PC-9 (cell line): ENCODE measurements at regions not wholly inside any gene's neighbourhood (a gene's known extent, or its start where the extent isn't known, plus 50 kb on each side); places are given as distances from the start of the nearest gene placed in this dataset.

ENCODE experiments used
- BruUV-seq: library from RNA; stranded (reverse); fragments of 400-500 nt; replicated peaks from 2 replicates; lab custom pipeline; 2021; lab: Mats Ljungman, UMichigan
- CTCF ChIA-PET: fragments of 300-600 bp; sonication (Branson Sonifier 250); formaldehyde crosslinking; loops from one replicate; lab custom pipeline; 2022; ENCODE audit warnings: antibody characterized with exemption; lab: Charles Lee
- POLR2A ChIA-PET: fragments of 300-600 bp; sonication (Branson Sonifier 250); formaldehyde crosslinking; loops from one replicate; lab custom pipeline; 2022; ENCODE audit warnings: antibody characterized with exemption; ENCODE audit not compliant: unreplicated experiment; lab: Charles Lee
- DNase-seq, 2 experiments: peaks; one replicate each; pipeline versions ENCODE4 v3.0.0 to v3.0.0-alpha.2; 2015 to 2022; ENCODE audit warnings: mixed read lengths in 1 of 2
- H2AFZ ChIP-seq: fragments of 200-600 bp; sonication (generic); 2 replicates; pipeline ENCODE4 v1.8.1; 2017; ENCODE audit warnings: antibody characterized with exemption
- H3F3A ChIP-seq: fragments of 200-600 bp; sonication (generic); 2 replicates; pipeline ENCODE4 v1.8.1; 2017; ENCODE audit warnings: antibody characterized with exemption, mild to moderate bottlenecking, low read depth; ENCODE audit not compliant: insufficient read depth
- H3K27ac ChIP-seq: fragments of 200-600 bp; sonication (generic); 2 replicates; pipeline ENCODE4 v1.6.1; 2016; ENCODE audit warnings: mixed run types
- H3K27me3 ChIP-seq: fragments of 200-600 bp; sonication (generic); 2 replicates; pipeline ENCODE4 v1.6.1; 2016; ENCODE audit warnings: low read depth, mixed run types; ENCODE audit not compliant: insufficient read depth
- H3K36me3 ChIP-seq: fragments of 200-600 bp; sonication (generic); 2 replicates; pipeline ENCODE4 v1.6.1; 2016; ENCODE audit warnings: low read depth, mixed run types
- H3K4me1 ChIP-seq: fragments of 200-600 bp; sonication (generic); replicated peaks from 2 replicates; pipeline ENCODE4 v1.6.1; 2016; ENCODE audit warnings: mixed run types; ENCODE audit not compliant: insufficient read depth
- H3K4me2 ChIP-seq: fragments of 200-600 bp; sonication (generic); 2 replicates; pipeline ENCODE4 v1.6.1; 2017; ENCODE audit warnings: mixed run types
- H3K4me3 ChIP-seq: fragments of 200-600 bp; sonication (generic); 2 replicates; pipeline ENCODE4 v1.6.1; 2016; ENCODE audit warnings: mixed run types
- H3K79me2 ChIP-seq: fragments of 200-600 bp; sonication (generic); 2 replicates; pipeline ENCODE4 v1.6.1; 2017; ENCODE audit warnings: low read depth, mixed run types
- H3K9me2 ChIP-seq: fragments of 200-600 bp; sonication (generic); 2 replicates; pipeline ENCODE4 v1.8.1; 2017; ENCODE audit warnings: mild to moderate bottlenecking; ENCODE audit not compliant: insufficient read depth
- H3K9me3 ChIP-seq: fragments of 200-600 bp; sonication (generic); 2 replicates; pipeline ENCODE4 v1.8.1; 2016; ENCODE audit warnings: low read depth; ENCODE audit not compliant: insufficient read depth
- H4K20me1 ChIP-seq: fragments of 200-600 bp; sonication (generic); 2 replicates; pipeline ENCODE4 v1.8.1; 2017; ENCODE audit not compliant: insufficient read depth
- EZH2 ChIP-seq: fragments of 200-600 bp; sonication (generic); IDR thresholded peaks from 2 replicates; pipeline ENCODE4 v1.8.0; 2017; ENCODE audit warnings: antibody characterized with exemption, low read depth
- intact Hi-C: fragments of 100-400 bp; cut with micrococcal nuclease; formaldehyde crosslinking; loops from one replicate; pipeline ENCODE4 v1.10.0; 2022; ENCODE audit not compliant: unreplicated experiment
- TF ChIP-seq, protein P1 (sequence below): fragments of 200-600 bp; sonication (generic); conservative IDR thresholded peaks from 2 replicates; pipeline ENCODE4 v1.6.1; 2017; ENCODE audit warnings: mixed run types, antibody characterized with exemption, mild to moderate bottlenecking, moderate library complexity

DNA sequence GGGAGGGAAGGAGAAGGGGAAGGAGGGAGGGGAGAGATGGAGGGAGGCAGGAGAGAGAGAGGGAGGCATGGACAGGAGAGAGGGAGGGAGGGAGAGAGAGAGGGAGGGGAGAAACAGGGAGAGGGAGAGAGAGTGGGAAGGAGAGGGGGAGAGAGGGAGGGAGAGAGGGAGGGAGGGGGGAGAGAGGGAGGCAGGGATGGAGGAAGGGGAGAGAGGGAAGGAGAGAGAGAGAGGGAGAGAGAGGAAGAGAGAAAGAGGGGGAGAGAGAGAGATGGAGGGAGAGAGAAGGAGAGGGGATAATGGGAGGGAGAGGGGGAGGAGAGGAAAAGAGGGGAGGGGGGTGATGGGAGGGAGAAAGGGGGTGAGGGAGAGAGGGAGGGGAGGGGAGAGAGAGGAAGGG, 86.8 kb upstream of the VSTM2B start:
- no peaks in the 10 kb centered on the region for H4K20me1 ChIP-seq
- no peak overlapping the region for H2AFZ ChIP-seq
- no peaks in the 10 kb centered on the region for H3K9me3 ChIP-seq
- no TSS peak for BruUV-seq
- no peaks in the 10 kb centered on the region for H3F3A ChIP-seq
- no peak overlapping the region for H3K27ac ChIP-seq
- no peaks in the 10 kb centered on the region for H3K4me1 ChIP-seq
- no peak for TF ChIP-seq EZH2
- TF ChIP-seq, protein P1, sequence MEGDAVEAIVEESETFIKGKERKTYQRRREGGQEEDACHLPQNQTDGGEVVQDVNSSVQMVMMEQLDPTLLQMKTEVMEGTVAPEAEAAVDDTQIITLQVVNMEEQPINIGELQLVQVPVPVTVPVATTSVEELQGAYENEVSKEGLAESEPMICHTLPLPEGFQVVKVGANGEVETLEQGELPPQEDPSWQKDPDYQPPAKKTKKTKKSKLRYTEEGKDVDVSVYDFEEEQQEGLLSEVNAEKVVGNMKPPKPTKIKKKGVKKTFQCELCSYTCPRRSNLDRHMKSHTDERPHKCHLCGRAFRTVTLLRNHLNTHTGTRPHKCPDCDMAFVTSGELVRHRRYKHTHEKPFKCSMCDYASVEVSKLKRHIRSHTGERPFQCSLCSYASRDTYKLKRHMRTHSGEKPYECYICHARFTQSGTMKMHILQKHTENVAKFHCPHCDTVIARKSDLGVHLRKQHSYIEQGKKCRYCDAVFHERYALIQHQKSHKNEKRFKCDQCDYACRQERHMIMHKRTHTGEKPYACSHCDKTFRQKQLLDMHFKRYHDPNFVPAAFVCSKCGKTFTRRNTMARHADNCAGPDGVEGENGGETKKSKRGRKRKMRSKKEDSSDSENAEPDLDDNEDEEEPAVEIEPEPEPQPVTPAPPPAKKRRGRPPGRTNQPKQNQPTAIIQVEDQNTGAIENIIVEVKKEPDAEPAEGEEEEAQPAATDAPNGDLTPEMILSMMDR, result no peak
- no peak for DNase-seq
- ChIA-PET CTCF (no interaction called here), POLR2A (no interaction called here)
- intact Hi-C loops, result no loop called here
- H3K9me2 ChIP-seq, result no peaks in the 10 kb centered on the region
- peaks cover 71% of the 10 kb centered on the region for H3K27me3 ChIP-seq
- H3K4me3 ChIP-seq, result no peak overlapping the region
- H3K36me3 ChIP-seq, result no peaks in the 10 kb centered on the region
- H3K4me2 ChIP-seq, result no peak overlapping the region
- H3K79me2 ChIP-seq, result no peaks in the 10 kb centered on the region

DNA sequence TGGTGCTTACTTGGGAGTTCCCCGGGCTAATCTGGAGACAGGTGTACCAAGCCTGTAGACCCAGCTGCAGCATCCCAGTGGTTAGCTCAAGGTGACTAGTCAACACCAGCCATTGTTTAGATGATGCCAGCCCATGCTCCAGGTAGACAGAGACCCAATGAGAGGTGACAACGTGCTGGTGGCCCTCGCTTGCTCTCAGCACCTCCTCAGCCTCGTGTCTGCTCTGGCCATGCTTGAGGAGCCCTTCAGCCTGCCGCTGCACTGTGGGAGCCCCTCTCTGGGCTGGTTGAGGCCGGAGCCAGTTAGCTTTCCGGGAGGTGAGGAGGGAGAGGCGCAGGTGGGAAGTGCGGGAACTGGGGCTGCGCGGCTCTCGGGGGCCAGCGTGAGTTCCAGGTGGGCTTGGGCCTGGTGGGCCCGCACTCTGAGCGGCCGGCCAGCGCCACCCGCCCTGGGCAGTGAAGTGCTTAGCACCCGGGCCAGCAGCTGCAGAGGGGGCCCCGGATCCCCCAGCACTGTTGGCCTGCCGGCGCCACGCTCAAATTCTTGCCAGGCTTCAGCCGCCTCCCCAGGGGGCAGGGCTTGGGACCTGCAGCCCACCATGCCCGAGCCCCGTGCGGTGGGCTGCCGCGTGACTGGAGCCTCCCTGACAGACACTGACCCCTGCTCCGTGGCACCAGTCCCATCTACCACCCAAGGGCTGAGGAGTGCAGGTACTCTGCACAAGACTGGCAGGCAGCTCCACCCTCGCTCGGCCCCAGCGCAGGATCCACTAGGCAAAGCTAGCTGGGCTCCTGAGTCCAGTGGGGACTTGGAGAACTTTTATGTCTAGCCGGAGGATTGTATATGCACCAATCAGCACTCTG, 85.9 kb upstream of the VSTM2B start:
- no TSS peak for BruUV-seq
- H4K20me1 ChIP-seq, result no peaks in the 10 kb centered on the region
- H3K4me3 ChIP-seq, result no peak overlapping the region
- ChIA-PET POLR2A (no interaction called here), CTCF (no interaction called here)
- H3K9me3 ChIP-seq, result no peaks in the 10 kb centered on the region
- H3F3A ChIP-seq, result no peaks in the 10 kb centered on the region
- no peaks in the 10 kb centered on the region for H3K4me1 ChIP-seq
- no peaks in the 10 kb centered on the region for H3K36me3 ChIP-seq
- H3K27me3 ChIP-seq, result peaks cover 69% of the 10 kb centered on the region
- DNase-seq, result no peak
- no peak overlapping the region for H2AFZ ChIP-seq
- no peaks in the 10 kb centered on the region for H3K79me2 ChIP-seq
- no peaks in the 10 kb centered on the region for H3K9me2 ChIP-seq
- no peak overlapping the region for H3K4me2 ChIP-seq
- TF ChIP-seq, protein P1, result no peak
- TF ChIP-seq EZH2, result no peak
- H3K27ac ChIP-seq, result no peak overlapping the region
- intact Hi-C loops, result no loop called here

DNA sequence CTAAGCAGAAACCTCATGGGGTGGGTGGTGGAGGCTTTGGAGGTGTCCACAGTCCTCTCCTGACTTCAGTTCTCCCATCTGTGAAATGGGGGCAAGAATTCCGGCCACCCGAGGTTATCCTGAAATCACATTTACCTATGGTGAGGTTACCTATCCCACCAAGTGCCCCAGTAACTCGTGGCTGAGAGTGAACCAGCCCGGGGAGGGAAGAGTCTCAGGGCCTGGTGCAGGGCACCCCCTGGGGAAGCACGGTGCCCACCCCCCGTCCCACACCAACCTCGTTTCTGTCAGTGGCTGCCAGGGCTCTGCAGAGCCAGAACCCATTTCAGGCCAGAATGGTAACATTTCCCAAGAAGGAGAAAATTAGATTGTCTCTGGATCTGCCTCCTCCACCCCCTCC, 83.7 kb upstream of the VSTM2B start:
- CTCF ChIA-PET, result no interaction called here
- Histone ChIP-seq H3K9me2 (no peaks in the 10 kb centered on the region), H3K4me3 (no peak overlapping the region)

More for the DNA sequence above, 83.7 kb upstream of the VSTM2B start:
- H3F3A ChIP-seq, result no peaks in the 10 kb centered on the region
- no peak for DNase-seq
- intact Hi-C loops, result no loop called here
- no peak for TF ChIP-seq EZH2
- TF ChIP-seq, protein P1, result no peak
- peaks cover 62% of the 10 kb centered on the region for H3K27me3 ChIP-seq
- H3K9me3 ChIP-seq, result no peaks in the 10 kb centered on the region
- POLR2A ChIA-PET, result no interaction called here
- BruUV-seq, result no TSS peak
- H3K4me1 ChIP-seq, result no peaks in the 10 kb centered on the region
- H3K79me2 ChIP-seq, result no peaks in the 10 kb centered on the region
- no peak overlapping the region for H3K27ac ChIP-seq
- no peaks in the 10 kb centered on the region for H4K20me1 ChIP-seq
- no peak overlapping the region for H3K4me2 ChIP-seq
- no peak overlapping the region for H2AFZ ChIP-seq
- H3K36me3 ChIP-seq, result no peaks in the 10 kb centered on the region
